ENCODE measurements at regions not wholly inside any gene's neighbourhood (a gene's known extent, or its start where the extent isn't known, plus 50 kb on each side); places are given as distances from the start of the nearest gene placed in this dataset.
"Not testable (repeated sequence)": the region's sequence is repeated elsewhere in the genome, so short reads cannot be mapped to it uniquely, and the experiment has no call there.

- no peak for TF ChIP-seq ZNF462 (CRISPR knock-in tag; IDR thresholded peaks at IDR 0.05)
Observed at GRCh38 chr5:38134810-38135209, 123.5 kb upstream of the EGFLAM start (continued).

- H3K36me3 Mint-ChIP-seq (ENCODE audit: low read depth); H3K4me3 ChIP-seq; H4K20me1 ChIP-seq (replicated peaks; ENCODE audit: insufficient read depth); H3K9me2 ChIP-seq (ENCODE audit: insufficient read depth); H3K36me3 ChIP-seq (ENCODE audit: insufficient read depth); H2AFZ ChIP-seq; H3F3A ChIP-seq (replicated peaks; ENCODE audit: low read depth); H3K27ac Mint-ChIP-seq; DNase-seq (ENCODE audit: low spot score); H3K4me3 Mint-ChIP-seq; H3K79me2 ChIP-seq (replicated peaks; ENCODE audit: insufficient read depth); ATAC-seq; H3K9me3 Mint-ChIP-seq; H3K27me3 Mint-ChIP-seq (ENCODE audit: insufficient read depth, low read depth, poor library complexity); H3K4me2 ChIP-seq; H3K27ac ChIP-seq (ENCODE audit: low read depth); H3K27me3 ChIP-seq (ENCODE audit: insufficient read depth): not testable (repeated sequence)
- H3K4me1 Mint-ChIP-seq = peaks cover 29% of the 10 kb centered on the region
- H3K4me1 ChIP-seq (ENCODE audit: insufficient read depth) = peaks cover 14% of the 10 kb centered on the region
Observed at GRCh38 chr5:38134294-38134693, 124.1 kb upstream of the EGFLAM start.

DNA sequence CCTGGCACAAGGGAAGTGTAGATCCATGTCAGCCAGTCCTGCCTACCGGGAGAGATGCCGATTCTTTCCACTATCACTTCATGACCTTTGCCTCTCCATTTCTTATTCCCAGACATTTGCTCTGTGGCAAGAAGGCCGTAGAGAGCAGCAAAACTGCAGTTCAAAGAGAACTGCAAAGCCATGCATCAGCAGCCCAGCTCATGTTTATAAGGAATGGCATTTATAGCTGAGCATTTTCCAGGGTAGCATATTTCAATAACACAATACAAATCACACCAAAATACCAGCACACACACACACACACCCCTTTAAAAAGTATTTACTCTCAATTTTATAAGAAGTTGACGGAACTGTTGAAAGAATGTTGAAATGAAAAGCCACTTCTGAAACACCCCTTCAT is 126.7 kb upstream of the EGFLAM start:
- DNase-seq (ENCODE audit: low spot score) (no peak), ATAC-seq (no peak)
- Histone ChIP-seq H3F3A (replicated peaks; ENCODE audit: low read depth) (no peaks in the 10 kb centered on the region), H3K79me2 (replicated peaks; ENCODE audit: insufficient read depth) (no peaks in the 10 kb centered on the region), H3K4me2 (no peak overlapping the region), H3K36me3 (ENCODE audit: insufficient read depth) (no peaks in the 10 kb centered on the region), H3K4me3 (no peak overlapping the region), H4K20me1 (replicated peaks; ENCODE audit: insufficient read depth) (no peaks in the 10 kb centered on the region), H2AFZ (0 out of 2 replicates have a peak overlapping the region, but pooled peaks have one; percentile 23), H3K27me3 (ENCODE audit: insufficient read depth) (no peaks in the 10 kb centered on the region), H3K4me1 (ENCODE audit: insufficient read depth) (peaks cover 14% of the 10 kb centered on the region), H3K9me2 (ENCODE audit: insufficient read depth) (peaks cover 3% of the 10 kb centered on the region; the same call in 1 of the 2 replicates), H3K27ac (ENCODE audit: low read depth) (no peak overlapping the region)
- H3K9me3 Mint-ChIP-seq = no peaks in the 10 kb centered on the region
- H3K4me3 Mint-ChIP-seq = no peak overlapping the region
- H3K4me1 Mint-ChIP-seq = peaks cover 37% of the 10 kb centered on the region
- TF ChIP-seq, protein P1, sequence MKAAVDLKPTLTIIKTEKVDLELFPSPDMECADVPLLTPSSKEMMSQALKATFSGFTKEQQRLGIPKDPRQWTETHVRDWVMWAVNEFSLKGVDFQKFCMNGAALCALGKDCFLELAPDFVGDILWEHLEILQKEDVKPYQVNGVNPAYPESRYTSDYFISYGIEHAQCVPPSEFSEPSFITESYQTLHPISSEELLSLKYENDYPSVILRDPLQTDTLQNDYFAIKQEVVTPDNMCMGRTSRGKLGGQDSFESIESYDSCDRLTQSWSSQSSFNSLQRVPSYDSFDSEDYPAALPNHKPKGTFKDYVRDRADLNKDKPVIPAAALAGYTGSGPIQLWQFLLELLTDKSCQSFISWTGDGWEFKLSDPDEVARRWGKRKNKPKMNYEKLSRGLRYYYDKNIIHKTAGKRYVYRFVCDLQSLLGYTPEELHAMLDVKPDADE (IDR thresholded peaks at IDR 0.05) = no peak
- TF ChIP-seq CTCF (conservative IDR thresholded peaks at IDR 0.05; ENCODE audit: low read depth in 2 of 2) (no peak), ZNF114 (CRISPR knock-in tag; IDR thresholded peaks at IDR 0.05) (no peak), EZH2 (IDR thresholded peaks at IDR 0.05; ENCODE audit: low read depth, unreplicated experiment) (no peak), REST (IDR thresholded peaks at IDR 0.05; ENCODE audit: unreplicated experiment) (no peak), STAT1 (IDR thresholded peaks at IDR 0.05; ENCODE audit: unreplicated experiment) (no peak)
- no peaks in the 10 kb centered on the region for H3K36me3 Mint-ChIP-seq (ENCODE audit: low read depth)
- peaks cover 4% of the 10 kb centered on the region for H3K27me3 Mint-ChIP-seq (ENCODE audit: insufficient read depth, low read depth, poor library complexity)
- H3K27ac Mint-ChIP-seq = no peak overlapping the region; the same call in 1 of the 2 replicates
